Osteoblast (primary cell): ENCODE measurements at regions not wholly inside any gene's neighbourhood (a gene's known extent, or its start where the extent isn't known, plus 50 kb on each side); places are given as distances from the start of the nearest gene placed in this dataset.

Source experiments
- DNase-seq: peaks from one replicate; pipeline ENCODE4 v3.0.0; 2011; ENCODE audit warnings: low spot score, mixed read lengths; ENCODE audit not compliant: insufficient read length; ENCODE audit errors: missing footprints
- H2AFZ ChIP-seq: 2 replicates; pipeline ENCODE4 v1.6.0; 2011; ENCODE audit warnings: mild to moderate bottlenecking, low read length
- H3K27ac ChIP-seq: 2 replicates; pipeline ENCODE4 v1.5.1; 2011; ENCODE audit warnings: mild to moderate bottlenecking, low read depth, low read length, moderate library complexity
- H3K27me3 ChIP-seq: 2 replicates; pipeline ENCODE4 v1.6.0; 2012; ENCODE audit warnings: mild to moderate bottlenecking, control low read depth, inconsistent platforms, low read length, moderate library complexity; ENCODE audit not compliant: insufficient read depth
- H3K36me3 ChIP-seq: 2 replicates; pipeline ENCODE4 v1.5.1; 2011; ENCODE audit warnings: mild to moderate bottlenecking, low read length, control low read depth, moderate library complexity; ENCODE audit not compliant: insufficient read depth
- H3K4me1 ChIP-seq: 2 replicates; pipeline ENCODE4 v1.5.1; 2011; ENCODE audit warnings: mild to moderate bottlenecking, low read length, control low read depth, moderate library complexity; ENCODE audit not compliant: insufficient read depth
- H3K4me2 ChIP-seq: 2 replicates; pipeline ENCODE4 v1.6.0; 2011; ENCODE audit warnings: mild to moderate bottlenecking, low read length; ENCODE audit not compliant: insufficient read depth
- H3K4me3 ChIP-seq: fragments of 200-600 bp; sonication (generic); 3 replicates; pipeline ENCODE4 v1.5.1; 2012; ENCODE audit warnings: mild to moderate bottlenecking, low read length, inconsistent platforms; ENCODE audit not compliant: insufficient read depth
- H3K79me2 ChIP-seq: 2 replicates; pipeline ENCODE4 v1.6.0; 2012; ENCODE audit warnings: mild to moderate bottlenecking, low read length, control low read depth, inconsistent platforms; ENCODE audit not compliant: insufficient read depth
- H3K9me3 ChIP-seq: 2 replicates; pipeline ENCODE4 v1.5.1; 2011; ENCODE audit warnings: low read depth, low read length, control low read depth
- H4K20me1 ChIP-seq: 2 replicates; pipeline ENCODE4 v1.6.0; 2012; ENCODE audit warnings: mild to moderate bottlenecking, low read length, control low read depth; ENCODE audit not compliant: insufficient read depth
- TF ChIP-seq, protein P1 (sequence below): IDR thresholded peaks from 2 replicates; pipeline ENCODE4 v1.5.1; 2011; ENCODE audit warnings: mild to moderate bottlenecking, low read depth, low read length, moderate library complexity; ENCODE audit errors: extremely low read depth

DNA sequence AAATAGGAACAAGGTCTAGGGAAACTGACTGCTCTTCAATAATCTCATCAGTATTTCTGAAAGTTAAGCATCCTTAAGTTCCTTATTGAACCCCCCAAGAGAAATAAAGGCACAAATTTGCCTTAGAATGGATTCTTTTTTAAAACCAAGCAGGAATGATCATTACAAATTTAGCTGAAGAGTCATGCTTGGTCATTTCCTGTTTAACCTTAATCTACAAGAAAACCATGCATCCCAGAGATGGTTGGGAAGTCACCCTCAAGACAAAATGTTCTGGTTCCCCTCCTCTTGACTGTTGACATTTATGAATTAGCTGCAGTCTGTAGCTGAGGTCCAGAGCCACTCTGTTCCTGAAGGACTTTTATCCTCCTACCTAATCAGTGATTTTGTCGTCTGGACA is 291.8 kb upstream of the G2E3 start:
- peaks cover 5% of the 10 kb centered on the region for H3K4me1 ChIP-seq
- H3K79me2 ChIP-seq, result no peaks in the 10 kb centered on the region
- H3K9me3 ChIP-seq, result no peaks in the 10 kb centered on the region
- no peak overlapping the region for H3K4me2 ChIP-seq
- H3K27ac ChIP-seq, result no peak overlapping the region
- peak overlapping the region; percentile 41 for H2AFZ ChIP-seq
- no peaks in the 10 kb centered on the region for H3K27me3 ChIP-seq
- DNase-seq, result no peak
- no peaks in the 10 kb centered on the region for H4K20me1 ChIP-seq
- TF ChIP-seq, protein P1, sequence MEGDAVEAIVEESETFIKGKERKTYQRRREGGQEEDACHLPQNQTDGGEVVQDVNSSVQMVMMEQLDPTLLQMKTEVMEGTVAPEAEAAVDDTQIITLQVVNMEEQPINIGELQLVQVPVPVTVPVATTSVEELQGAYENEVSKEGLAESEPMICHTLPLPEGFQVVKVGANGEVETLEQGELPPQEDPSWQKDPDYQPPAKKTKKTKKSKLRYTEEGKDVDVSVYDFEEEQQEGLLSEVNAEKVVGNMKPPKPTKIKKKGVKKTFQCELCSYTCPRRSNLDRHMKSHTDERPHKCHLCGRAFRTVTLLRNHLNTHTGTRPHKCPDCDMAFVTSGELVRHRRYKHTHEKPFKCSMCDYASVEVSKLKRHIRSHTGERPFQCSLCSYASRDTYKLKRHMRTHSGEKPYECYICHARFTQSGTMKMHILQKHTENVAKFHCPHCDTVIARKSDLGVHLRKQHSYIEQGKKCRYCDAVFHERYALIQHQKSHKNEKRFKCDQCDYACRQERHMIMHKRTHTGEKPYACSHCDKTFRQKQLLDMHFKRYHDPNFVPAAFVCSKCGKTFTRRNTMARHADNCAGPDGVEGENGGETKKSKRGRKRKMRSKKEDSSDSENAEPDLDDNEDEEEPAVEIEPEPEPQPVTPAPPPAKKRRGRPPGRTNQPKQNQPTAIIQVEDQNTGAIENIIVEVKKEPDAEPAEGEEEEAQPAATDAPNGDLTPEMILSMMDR, result no peak
- no peaks in the 10 kb centered on the region for H3K36me3 ChIP-seq
- no peak overlapping the region for H3K4me3 ChIP-seq

DNA sequence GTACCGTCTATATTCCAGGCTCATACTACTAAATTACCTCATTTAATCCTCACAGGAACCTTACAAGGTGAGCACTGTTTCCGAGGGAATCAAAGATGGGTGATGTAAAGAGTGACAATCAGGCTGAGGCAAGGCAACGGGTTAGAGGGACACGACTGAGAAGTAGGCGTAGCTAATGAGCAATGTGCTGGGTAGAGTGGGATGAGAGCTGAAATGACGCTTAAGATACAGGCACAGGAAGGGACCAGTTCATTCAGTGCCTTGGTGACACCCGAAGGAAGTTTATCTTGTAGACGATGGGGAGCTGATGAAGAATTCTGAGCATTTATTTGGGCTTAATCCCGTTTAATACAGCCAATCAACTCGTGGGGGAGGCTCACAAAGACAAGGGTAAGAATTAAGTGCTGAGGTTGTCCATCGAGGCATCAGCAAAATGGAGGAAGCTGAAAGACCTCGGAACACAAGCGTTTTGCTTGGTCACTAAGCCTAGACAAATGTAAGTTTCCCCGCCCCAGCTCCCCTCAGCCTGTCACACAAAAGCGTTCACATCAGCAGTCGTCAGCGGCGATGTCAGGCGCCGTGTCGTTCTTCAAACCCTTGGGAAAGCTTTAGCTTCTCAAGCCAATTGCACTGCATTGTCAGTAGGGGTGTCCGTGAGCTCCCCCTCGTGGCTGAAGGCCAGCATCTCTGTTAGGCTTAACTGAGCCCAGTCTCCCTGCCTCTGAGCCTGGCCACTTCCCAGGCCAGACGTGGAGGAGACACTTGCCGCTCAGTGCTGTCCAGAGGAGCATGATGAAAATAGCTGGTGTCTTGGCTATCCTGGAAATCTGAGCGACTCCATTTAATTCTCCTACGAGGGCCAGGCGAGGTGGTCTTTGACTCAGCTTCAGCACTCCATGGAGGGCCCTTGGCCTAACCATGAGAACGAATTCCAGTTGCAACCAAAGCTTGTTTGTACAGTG is 288.5 kb upstream of the G2E3 start:
- Histone ChIP-seq H3K79me2 (no peaks in the 10 kb centered on the region), H3K27me3 (no peaks in the 10 kb centered on the region), H3K4me2 (peak overlapping the region; percentile 88), H3K36me3 (no peaks in the 10 kb centered on the region), H3K9me3 (no peaks in the 10 kb centered on the region), H2AFZ (peak overlapping the region; percentile 94), H3K4me1 (peaks cover 5% of the 10 kb centered on the region), H3K4me3 (peak overlapping the region; percentile 68), H4K20me1 (no peaks in the 10 kb centered on the region), H3K27ac (peak overlapping the region; percentile 18)
- TF ChIP-seq, protein P1, result peak; percentile 96
- DNase-seq, result peak; percentile 63

DNA sequence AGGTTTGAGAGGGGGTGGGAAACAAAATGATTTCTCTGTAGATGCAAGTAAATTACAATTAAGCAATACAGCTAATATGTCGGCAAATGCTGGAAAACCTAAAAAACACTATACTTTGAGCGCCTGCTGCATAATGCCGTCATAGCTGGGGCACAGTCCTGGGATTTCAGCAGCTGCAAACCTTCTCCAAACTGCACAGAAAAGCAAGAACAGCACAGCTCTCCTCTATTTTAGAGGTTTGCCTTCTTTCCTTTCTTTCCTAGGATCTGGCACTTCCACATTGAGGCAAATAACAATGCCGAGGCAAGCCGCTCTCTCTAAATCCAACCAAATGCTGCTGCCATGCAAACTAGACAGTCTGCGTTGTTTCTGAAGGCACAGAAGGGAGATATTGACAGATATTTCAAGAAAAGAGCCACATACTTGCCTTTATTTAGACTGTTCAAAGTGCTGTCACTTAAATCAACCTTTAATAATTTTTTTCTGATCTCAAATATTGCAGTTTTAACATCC is 287.1 kb upstream of the G2E3 start:
- Histone ChIP-seq H4K20me1 (no peaks in the 10 kb centered on the region), H2AFZ (peak overlapping the region; percentile 63), H3K9me3 (no peaks in the 10 kb centered on the region), H3K4me3 (no peak overlapping the region), H3K79me2 (no peaks in the 10 kb centered on the region), H3K27me3 (peaks cover 2% of the 10 kb centered on the region), H3K36me3 (no peaks in the 10 kb centered on the region), H3K27ac (no peak overlapping the region), H3K4me2 (no peak overlapping the region), H3K4me1 (peaks cover 2% of the 10 kb centered on the region)
- DNase-seq, result no peak
- TF ChIP-seq, protein P1, result no peak
